Neural cell (in vitro differentiated cells): ENCODE measurements at regions not wholly inside any gene's neighbourhood (a gene's known extent, or its start where the extent isn't known, plus 50 kb on each side); places are given as distances from the start of the nearest gene placed in this dataset.

Source experiments
- H2AFZ ChIP-seq: fragments of 200-600, 300-800 bp; sonication (generic), shearing (Covaris generic); 2 replicates; pipeline ENCODE4 v1.6.0; 2014; ENCODE audit warnings: low read depth, mild to moderate bottlenecking, antibody characterized with exemption, low read length, moderate library complexity
- H3F3A ChIP-seq: fragments of 200-600 bp; shearing (Covaris generic); 2 replicates; pipeline ENCODE4 v1.6.1; 2016; ENCODE audit warnings: mild to moderate bottlenecking, moderate library complexity, mixed read lengths, antibody characterized with exemption, low read length; ENCODE audit not compliant: insufficient read depth, poor library complexity, severe bottlenecking
- H3K27ac ChIP-seq: fragments of 200-600, 300-800 bp; sonication (generic), shearing (Covaris generic); 2 replicates; pipeline ENCODE4 v1.5.1; 2014; ENCODE audit warnings: mild to moderate bottlenecking, low read length, moderate library complexity
- H3K27me3 ChIP-seq: fragments of 300-800, 200-600 bp; sonication (generic), shearing (Covaris generic); 2 replicates; pipeline ENCODE4 v1.6.0; 2014; ENCODE audit warnings: mild to moderate bottlenecking, low read depth, low read length, moderate library complexity; ENCODE audit not compliant: insufficient read depth
- H3K36me3 ChIP-seq: fragments of 300-800, 200-600 bp; sonication (generic), shearing (Covaris generic); 2 replicates; pipeline ENCODE4 v1.5.1; 2014; ENCODE audit warnings: mild to moderate bottlenecking, antibody characterized with exemption, low read length, moderate library complexity; ENCODE audit not compliant: insufficient read depth
- H3K4me2 ChIP-seq: fragments of 300-800, 200-600 bp; sonication (generic), shearing (Covaris generic); 2 replicates; pipeline ENCODE4 v1.6.0; 2014; ENCODE audit warnings: mild to moderate bottlenecking, low read length
- H3K4me3 ChIP-seq: fragments of 300-800, 200-600 bp; sonication (generic), shearing (Covaris generic); 2 replicates; pipeline ENCODE4 v1.5.1; 2014; ENCODE audit warnings: mild to moderate bottlenecking, low read length, moderate library complexity
- H3K79me2 ChIP-seq: fragments of 200-600 bp; shearing (Covaris generic); replicated peaks from 2 replicates; pipeline ENCODE4 v1.6.0; 2014; ENCODE audit warnings: mild to moderate bottlenecking, low read length, moderate library complexity; ENCODE audit not compliant: insufficient read depth
- H3K9ac ChIP-seq: fragments of 300-800, 200-600 bp; sonication (generic), shearing (Covaris generic); 2 replicates; pipeline ENCODE4 v1.6.1; 2016; ENCODE audit warnings: mild to moderate bottlenecking, low read length, mixed read lengths
- H3K9me2 ChIP-seq: fragments of 200-600 bp; shearing (Covaris generic); 2 replicates; pipeline ENCODE4 v1.6.1; 2016; ENCODE audit warnings: mild to moderate bottlenecking, low read length, mixed read lengths; ENCODE audit not compliant: insufficient read depth
- H3K9me3 ChIP-seq: fragments of 200-600, 300-800 bp; sonication (generic), shearing (Covaris generic); 2 replicates; pipeline ENCODE4 v1.6.1; 2016; ENCODE audit warnings: mild to moderate bottlenecking, mixed run types, low read length, moderate library complexity, mixed read lengths
- H4K20me1 ChIP-seq: fragments of 200-600 bp; shearing (Covaris generic); 2 replicates; pipeline ENCODE4 v1.6.1; 2016; ENCODE audit warnings: mild to moderate bottlenecking, mixed run types; ENCODE audit not compliant: insufficient read depth
- CTCF ChIP-seq: fragments of 450-650 bp; IDR thresholded peaks from 2 replicates; pipeline ENCODE4 v1.5.1; 2014; ENCODE audit warnings: antibody characterized with exemption, mild to moderate bottlenecking, moderate library complexity; ENCODE audit not compliant: poor library complexity, severe bottlenecking
- EP300 ChIP-seq: fragments of 450-650 bp; conservative IDR thresholded peaks from 2 replicates; pipeline ENCODE4 v1.6.1; 2014; ENCODE audit warnings: antibody characterized with exemption, mild to moderate bottlenecking, moderate library complexity; ENCODE audit not compliant: poor library complexity, severe bottlenecking
- EZH2 ChIP-seq: fragments of 200-600, 300-800 bp; shearing (Covaris generic), sonication (generic); IDR thresholded peaks from 2 replicates; pipeline ENCODE4 v1.6.1; 2014; ENCODE audit warnings: antibody characterized with exemption, low read length, borderline replicate concordance, mild to moderate bottlenecking; ENCODE audit not compliant: insufficient read depth, poor library complexity, severe bottlenecking
- MXI1 ChIP-seq: fragments of 450-650 bp; conservative IDR thresholded peaks from 2 replicates; pipeline ENCODE4 v1.6.1; 2014; ENCODE audit warnings: antibody characterized with exemption, mild to moderate bottlenecking; ENCODE audit not compliant: poor library complexity, severe bottlenecking
- POLR2AphosphoS5 ChIP-seq: IDR thresholded peaks from 2 replicates; pipeline ENCODE4 v1.6.1; 2012
- RAD21 ChIP-seq: fragments of 450-650 bp; conservative IDR thresholded peaks from 2 replicates; pipeline ENCODE4 v1.6.1; 2014; ENCODE audit warnings: antibody characterized with exemption, mild to moderate bottlenecking, moderate library complexity
- REST ChIP-seq: IDR thresholded peaks from 2 replicates; pipeline ENCODE4 v1.6.1; 2012; ENCODE audit warnings: borderline replicate concordance
- SMC3 ChIP-seq: fragments of 450-650 bp; conservative IDR thresholded peaks from 2 replicates; pipeline ENCODE4 v1.6.1; 2014; ENCODE audit warnings: antibody characterized with exemption, mild to moderate bottlenecking, moderate library complexity; ENCODE audit not compliant: poor library complexity
- TAF1 ChIP-seq: IDR thresholded peaks from 2 replicates; pipeline ENCODE4 v1.6.1; 2012; ENCODE audit warnings: low read depth

- H3F3A ChIP-seq: no peaks in the 10 kb centered on the region
These were observed 120.7 kb upstream of the ADGRL3 start for GRCh38 chr4:61079427-61079826.

GRCh38 chr4:61079976-61080375 lies 120.2 kb upstream of the ADGRL3 start:
- Histone ChIP-seq H3K9me2 (no peaks in the 10 kb centered on the region), H3K27me3 (no peaks in the 10 kb centered on the region), H4K20me1 (no peaks in the 10 kb centered on the region), H3F3A (no peaks in the 10 kb centered on the region), H2AFZ (no peak overlapping the region), H3K9me3 (no peaks in the 10 kb centered on the region), H3K79me2 (no peaks in the 10 kb centered on the region), H3K27ac (no peak overlapping the region), H3K9ac (no peak overlapping the region), H3K36me3 (no peaks in the 10 kb centered on the region), H3K4me3 (no peak overlapping the region), H3K4me2 (no peak overlapping the region)
- no peak for TF ChIP-seq EP300
- TF ChIP-seq EZH2: no peak
- TF ChIP-seq MXI1: no peak
- no peak for TF ChIP-seq REST
- TF ChIP-seq CTCF: no peak
- no peak for TF ChIP-seq SMC3

More at GRCh38 chr4:61079427-61079826, 120.7 kb upstream of the ADGRL3 start:
- H2AFZ ChIP-seq: no peak overlapping the region
- no peak overlapping the region for H3K9ac ChIP-seq
- no peak overlapping the region for H3K27ac ChIP-seq
- no peaks in the 10 kb centered on the region for H3K9me2 ChIP-seq
- no peak overlapping the region for H3K4me2 ChIP-seq
- no peaks in the 10 kb centered on the region for H3K36me3 ChIP-seq
- H3K79me2 ChIP-seq: no peaks in the 10 kb centered on the region
- TF ChIP-seq MXI1 (no peak), REST (no peak), POLR2AphosphoS5 (no peak), TAF1 (no peak), EZH2 (no peak), SMC3 (no peak), CTCF (no peak), EP300 (no peak), RAD21 (no peak)
- no peaks in the 10 kb centered on the region for H3K9me3 ChIP-seq
- H3K27me3 ChIP-seq: no peaks in the 10 kb centered on the region
- no peak overlapping the region for H3K4me3 ChIP-seq
- no peaks in the 10 kb centered on the region for H4K20me1 ChIP-seq
